NCI-H748 (cell line): ENCODE measurements at regions not wholly inside any gene's neighbourhood (a gene's known extent, or its start where the extent isn't known, plus 50 kb on each side); places are given as distances from the start of the nearest gene placed in this dataset.
"Not testable (repeated sequence)": the region's sequence is repeated elsewhere in the genome, so short reads cannot be mapped to it uniquely, and the experiment has no call there.

ENCODE experiments used
- DNase-seq: peaks from one replicate; lab custom pipeline; 2025; ENCODE audit not compliant: unreplicated experiment; lab: John Stamatoyannopoulos, UW

- DNase-seq: no peak
Measured at GRCh38 chr7:114293289-114294012, 121.2 kb upstream of the FOXP2 start.

GRCh38 chr7:114279901-114280300 lies 134.7 kb upstream of the FOXP2 start:
- no peak for DNase-seq

- no peak for DNase-seq
Measured at GRCh38 chr7:114273218-114273617, 141.4 kb upstream of the FOXP2 start.

- peak; percentile 65 for DNase-seq
Measured at GRCh38 chr7:114269714-114270113, 144.9 kb upstream of the FOXP2 start.

- not testable (repeated sequence) for DNase-seq
Measured at GRCh38 chr7:114267550-114267949, 147.1 kb upstream of the FOXP2 start.

GRCh38 chr7:114264023-114264422 lies 150.6 kb upstream of the FOXP2 start:
- no peak for DNase-seq

GRCh38 chr7:114263219-114263618 lies 151.4 kb upstream of the FOXP2 start:
- DNase-seq: no peak

GRCh38 chr7:114255404-114255841 lies 159.2 kb upstream of the FOXP2 start:
- DNase-seq: no peak

GRCh38 chr7:114243646-114244045 lies 171.0 kb upstream of the FOXP2 start:
- no peak for DNase-seq

GRCh38 chr7:114242992-114243507 lies 171.6 kb upstream of the FOXP2 start:
- DNase-seq: no peak

GRCh38 chr7:114229246-114229645 lies 185.4 kb upstream of the FOXP2 start:
- DNase-seq: no peak

GRCh38 chr7:114225784-114226183 lies 188.8 kb upstream of the FOXP2 start:
- no peak for DNase-seq

GRCh38 chr7:114218283-114218682 lies 196.3 kb upstream of the FOXP2 start:
- peak; percentile 30 for DNase-seq

GRCh38 chr7:114217026-114217806 lies 197.4 kb upstream of the FOXP2 start:
- peak; percentile 41 for DNase-seq

- DNase-seq: no peak
Measured at GRCh38 chr7:114214466-114214865, 200.1 kb upstream of the FOXP2 start.

GRCh38 chr7:114212721-114213429 lies 201.7 kb upstream of the FOXP2 start:
- no peak for DNase-seq

- DNase-seq: no peak
Measured at GRCh38 chr7:114209968-114210367, 204.6 kb upstream of the FOXP2 start.

- DNase-seq: no peak
Measured at GRCh38 chr7:114206688-114207087, 207.9 kb upstream of the FOXP2 start.

GRCh38 chr7:114196517-114196916 lies 218.1 kb upstream of the FOXP2 start:
- DNase-seq: no peak

GRCh38 chr7:114190387-114190786 lies 224.2 kb upstream of the FOXP2 start:
- no peak for DNase-seq

- DNase-seq: no peak
Measured at GRCh38 chr7:114183311-114184088, 231.1 kb upstream of the FOXP2 start.
